Astrocyte (in vitro differentiated cells and primary cell): ENCODE measurements at regions not wholly inside any gene's neighbourhood (a gene's known extent, or its start where the extent isn't known, plus 50 kb on each side); places are given as distances from the start of the nearest gene placed in this dataset.

Experiments
- EZH2 ChIP-seq: IDR thresholded peaks from 2 replicates; pipeline ENCODE4 v1.6.1; 2012; ENCODE audit warnings: mild to moderate bottlenecking, low read length, inconsistent platforms; ENCODE audit not compliant: insufficient read depth
- TF ChIP-seq, protein P1 (sequence below): IDR thresholded peaks from 2 replicates; pipeline ENCODE4 v1.5.1; 2011; ENCODE audit warnings: low read depth, mild to moderate bottlenecking, inconsistent platforms, low read length, moderate library complexity; ENCODE audit not compliant: insufficient read depth

DNA sequence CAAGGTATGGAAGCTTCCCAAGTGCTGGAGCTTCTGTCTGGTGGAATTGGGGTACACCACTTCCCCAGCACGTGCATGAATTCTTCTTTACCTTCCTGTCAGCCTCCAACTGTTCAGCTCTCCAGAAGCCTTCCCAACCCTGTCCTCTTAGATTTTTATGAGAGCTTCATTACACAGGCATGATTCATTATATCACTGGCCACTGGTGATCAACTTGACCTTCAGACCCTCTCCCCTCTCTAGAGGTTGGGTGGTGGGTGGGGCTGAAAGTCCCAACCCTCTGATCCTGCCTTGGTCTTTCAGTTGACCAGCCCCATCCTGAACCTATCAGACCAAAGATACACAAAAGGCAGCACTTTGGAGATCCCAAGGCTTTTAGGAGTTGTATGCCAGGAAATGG, 795.7 kb upstream of the SOX9 start:
- TF ChIP-seq, protein P1, sequence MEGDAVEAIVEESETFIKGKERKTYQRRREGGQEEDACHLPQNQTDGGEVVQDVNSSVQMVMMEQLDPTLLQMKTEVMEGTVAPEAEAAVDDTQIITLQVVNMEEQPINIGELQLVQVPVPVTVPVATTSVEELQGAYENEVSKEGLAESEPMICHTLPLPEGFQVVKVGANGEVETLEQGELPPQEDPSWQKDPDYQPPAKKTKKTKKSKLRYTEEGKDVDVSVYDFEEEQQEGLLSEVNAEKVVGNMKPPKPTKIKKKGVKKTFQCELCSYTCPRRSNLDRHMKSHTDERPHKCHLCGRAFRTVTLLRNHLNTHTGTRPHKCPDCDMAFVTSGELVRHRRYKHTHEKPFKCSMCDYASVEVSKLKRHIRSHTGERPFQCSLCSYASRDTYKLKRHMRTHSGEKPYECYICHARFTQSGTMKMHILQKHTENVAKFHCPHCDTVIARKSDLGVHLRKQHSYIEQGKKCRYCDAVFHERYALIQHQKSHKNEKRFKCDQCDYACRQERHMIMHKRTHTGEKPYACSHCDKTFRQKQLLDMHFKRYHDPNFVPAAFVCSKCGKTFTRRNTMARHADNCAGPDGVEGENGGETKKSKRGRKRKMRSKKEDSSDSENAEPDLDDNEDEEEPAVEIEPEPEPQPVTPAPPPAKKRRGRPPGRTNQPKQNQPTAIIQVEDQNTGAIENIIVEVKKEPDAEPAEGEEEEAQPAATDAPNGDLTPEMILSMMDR = no peak
- TF ChIP-seq EZH2 = no peak
